Epidermal melanocyte (primary cell): ENCODE measurements at regions not wholly inside any gene's neighbourhood (a gene's known extent, or its start where the extent isn't known, plus 50 kb on each side); places are given as distances from the start of the nearest gene placed in this dataset.

Source experiments
- DNase-seq: peaks from one replicate; pipeline ENCODE4 v3.0.0; 2011; ENCODE audit warnings: low spot score; ENCODE audit not compliant: insufficient read length

DNA sequence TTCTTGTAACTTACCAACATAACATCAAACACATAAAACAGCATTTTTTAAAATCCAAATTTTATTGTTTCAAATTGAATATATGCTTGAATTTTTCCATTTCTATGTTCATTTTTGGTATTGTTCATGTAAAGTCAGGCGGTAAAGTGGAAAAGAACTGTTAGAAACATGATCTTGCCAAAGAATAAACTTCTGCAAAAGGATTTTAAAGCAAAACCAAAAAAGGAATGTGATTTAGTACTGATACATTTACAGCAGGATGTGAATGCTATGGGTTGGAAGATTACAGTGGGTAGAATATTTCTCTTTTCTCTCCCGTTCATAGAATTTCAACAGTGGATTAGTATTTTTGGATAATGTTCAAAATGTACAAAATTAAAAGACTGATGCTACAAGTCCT, 277.2 kb upstream of the MPDZ start:
- no peak for DNase-seq

DNA sequence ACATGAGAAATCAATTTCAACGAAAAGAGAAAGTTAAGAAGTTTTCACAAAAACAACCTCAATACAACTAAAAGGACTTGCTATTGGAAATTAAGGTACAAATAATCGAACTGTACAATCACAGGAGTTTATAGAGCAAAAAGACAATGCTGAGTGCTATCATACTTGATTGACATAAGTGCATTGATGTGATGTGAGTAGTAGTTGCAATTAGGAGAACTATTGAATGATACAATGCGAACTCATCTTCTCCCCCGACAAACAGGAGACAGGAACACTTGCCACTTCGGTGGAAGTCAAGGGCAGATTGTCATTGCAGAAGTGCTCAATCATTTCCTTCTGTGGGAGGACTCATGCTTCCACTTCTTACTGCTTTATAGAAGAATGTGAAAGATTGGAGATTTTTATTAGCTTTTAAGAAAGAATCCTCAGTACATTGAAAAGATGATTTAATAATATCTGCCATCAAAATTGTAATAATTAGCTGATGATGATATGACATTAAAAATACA, 276.6 kb upstream of the MPDZ start:
- no peak for DNase-seq

DNA sequence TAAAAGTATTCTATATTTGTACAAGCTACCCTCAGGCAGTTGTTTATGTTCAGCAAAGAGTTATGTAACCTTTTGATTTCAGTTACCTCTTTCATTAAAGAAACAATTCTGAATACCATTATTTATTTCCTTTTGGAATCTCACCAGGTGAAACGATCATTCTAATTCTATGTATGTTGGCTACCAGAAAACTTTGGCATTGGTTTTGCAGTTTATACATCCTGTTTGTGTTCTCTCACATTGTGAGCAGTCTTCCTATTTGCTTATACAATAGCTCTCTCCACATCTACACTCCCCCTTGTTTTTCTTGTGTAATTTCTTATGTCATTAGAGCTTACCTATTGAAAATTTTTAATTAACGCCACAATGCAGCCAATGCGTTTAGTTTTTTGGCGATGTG, 276.0 kb upstream of the MPDZ start:
- no peak for DNase-seq

DNA sequence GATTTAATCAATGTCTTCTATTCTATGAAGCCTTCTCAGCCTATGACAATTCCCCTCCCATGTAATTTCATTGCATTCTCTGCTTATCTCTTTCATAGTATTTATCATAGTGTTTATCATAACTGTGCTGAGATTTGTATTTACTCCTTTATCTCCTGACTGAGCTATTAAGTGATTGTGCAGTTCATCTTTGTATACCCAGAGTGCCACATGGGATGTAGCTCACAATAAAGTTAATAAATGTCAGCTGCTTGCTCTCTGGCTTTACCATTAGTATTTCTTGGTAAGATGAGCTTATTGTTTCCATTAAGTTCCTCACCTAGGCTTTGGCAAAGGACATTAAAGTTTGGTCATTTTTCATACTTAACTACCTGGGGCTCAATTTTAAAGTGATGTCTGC, 275.1 kb upstream of the MPDZ start:
- DNase-seq: no peak

DNA sequence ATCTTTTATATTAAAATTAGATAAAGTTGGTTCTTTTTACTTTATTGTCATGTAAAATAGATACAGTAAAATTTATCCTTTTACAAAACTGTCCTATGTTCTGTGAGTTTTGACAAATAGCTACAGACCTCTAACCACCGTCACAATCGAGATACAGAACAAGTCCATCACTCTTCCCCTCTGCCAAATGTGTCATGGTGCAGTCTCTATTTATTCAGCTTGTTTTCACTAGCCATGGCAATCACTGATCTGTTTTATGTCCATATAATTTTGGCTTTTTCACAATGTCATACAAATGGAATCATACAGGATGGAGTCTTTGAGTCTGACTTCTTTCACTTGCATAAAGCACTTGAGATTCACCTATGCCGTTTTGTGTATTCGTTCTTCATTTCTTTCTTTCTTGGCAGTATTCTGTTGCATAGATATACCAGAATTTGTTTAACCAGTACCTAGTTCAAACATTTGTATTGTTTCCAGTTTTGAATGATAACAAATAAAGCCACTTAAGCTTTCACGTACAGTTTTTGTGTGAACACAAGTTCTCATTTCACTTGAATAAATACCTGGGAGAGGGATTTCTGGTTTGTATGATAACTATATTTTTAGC, 273.2 kb upstream of the MPDZ start:
- DNase-seq: no peak

DNA sequence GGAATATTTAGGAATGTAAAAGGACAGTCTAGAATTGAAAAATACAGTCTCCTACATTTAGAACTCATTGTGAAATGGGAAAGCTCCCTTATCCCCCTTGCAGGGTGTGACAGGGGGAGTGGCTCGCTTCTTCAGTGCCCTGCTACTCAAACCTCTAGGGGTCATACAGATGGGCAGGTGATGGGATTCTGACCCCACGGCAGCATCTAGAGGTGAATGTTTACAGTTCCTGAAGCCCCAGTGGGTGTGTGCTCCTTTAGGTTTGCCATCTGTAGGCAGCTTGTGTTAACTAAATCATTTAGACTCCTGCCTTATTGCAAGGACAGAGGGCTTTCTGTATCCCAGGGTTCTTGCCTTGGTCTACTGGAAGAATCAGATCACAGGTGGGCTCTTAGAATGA, 271.0 kb upstream of the MPDZ start:
- no peak for DNase-seq

DNA sequence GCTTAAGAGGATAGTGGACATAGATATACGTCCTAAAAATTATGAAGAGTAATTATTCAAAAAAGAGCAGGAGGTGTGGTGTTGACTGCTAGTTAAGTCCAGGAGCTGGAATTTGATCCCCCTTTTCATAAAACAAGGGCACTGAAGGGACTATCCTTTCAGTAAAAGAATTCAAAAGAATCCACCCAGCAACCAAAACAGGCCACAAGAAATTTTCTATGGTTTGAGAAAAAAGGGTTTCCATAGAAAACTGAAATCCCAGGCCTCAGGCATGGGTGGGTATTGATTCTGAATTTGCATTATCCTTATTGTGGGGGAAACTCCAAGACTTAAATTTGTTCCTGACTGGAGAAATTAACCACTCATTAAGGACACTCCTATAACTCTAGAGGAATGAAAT, 269.0 kb upstream of the MPDZ start:
- DNase-seq: no peak

DNA sequence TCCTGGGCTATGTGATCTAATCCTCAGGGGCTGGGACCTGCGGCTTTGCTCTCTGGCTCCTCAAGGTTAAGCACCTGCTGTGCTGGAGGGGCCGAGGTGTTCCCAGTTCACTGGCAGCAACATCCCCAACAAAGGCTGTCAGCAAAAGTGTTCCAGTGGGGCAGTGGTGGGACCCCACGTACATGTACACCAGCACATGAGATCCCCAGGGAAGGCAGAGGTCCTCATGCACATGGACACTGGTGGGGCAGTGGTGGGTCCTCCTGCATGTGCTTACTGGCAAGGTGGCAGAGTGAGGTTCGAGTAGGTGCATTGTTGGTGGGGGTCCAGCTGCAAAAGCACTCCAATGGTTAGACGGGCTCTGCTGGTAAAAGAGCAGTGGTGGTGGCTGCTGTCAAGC, 255.6 kb upstream of the MPDZ start:
- no peak for DNase-seq

DNA sequence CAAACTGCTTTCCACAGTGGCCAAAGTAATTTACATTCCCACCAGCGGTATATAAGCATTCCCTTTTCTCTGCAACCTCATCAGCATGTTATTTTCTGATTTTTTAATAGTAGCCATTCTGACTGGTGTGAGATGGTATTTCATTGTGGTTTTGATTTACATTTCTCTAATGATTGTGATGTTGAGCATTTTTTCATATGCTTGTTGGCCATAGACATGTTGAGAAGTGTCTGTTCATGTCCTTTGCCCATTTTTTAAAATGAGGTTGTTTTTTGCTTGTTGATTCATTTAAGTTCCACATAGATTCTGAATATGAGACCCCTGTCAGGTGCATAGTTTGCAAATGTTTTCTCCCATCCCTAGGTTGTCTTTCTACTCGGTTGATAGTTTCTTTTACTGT, 254.5 kb upstream of the MPDZ start:
- no peak for DNase-seq

DNA sequence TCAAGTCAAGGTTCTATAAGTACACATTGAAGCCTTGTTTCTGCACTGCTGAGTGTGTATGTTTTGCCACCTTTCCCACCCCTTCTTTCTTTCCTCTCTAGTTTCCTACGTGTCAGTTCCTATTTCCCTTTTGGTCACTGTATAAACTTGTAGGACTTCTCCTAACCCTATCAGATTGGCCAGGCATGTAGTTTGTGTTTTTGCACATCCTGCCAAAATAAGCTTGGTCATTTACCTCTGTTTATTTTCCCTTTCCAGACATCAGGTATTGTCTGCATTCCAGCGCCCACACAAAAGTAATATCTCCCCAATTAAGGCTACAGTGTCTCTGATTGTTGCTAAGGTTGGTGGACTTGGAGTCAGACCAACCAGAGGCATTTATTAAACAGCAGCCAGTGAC, 252.9 kb upstream of the MPDZ start:
- no peak for DNase-seq

DNA sequence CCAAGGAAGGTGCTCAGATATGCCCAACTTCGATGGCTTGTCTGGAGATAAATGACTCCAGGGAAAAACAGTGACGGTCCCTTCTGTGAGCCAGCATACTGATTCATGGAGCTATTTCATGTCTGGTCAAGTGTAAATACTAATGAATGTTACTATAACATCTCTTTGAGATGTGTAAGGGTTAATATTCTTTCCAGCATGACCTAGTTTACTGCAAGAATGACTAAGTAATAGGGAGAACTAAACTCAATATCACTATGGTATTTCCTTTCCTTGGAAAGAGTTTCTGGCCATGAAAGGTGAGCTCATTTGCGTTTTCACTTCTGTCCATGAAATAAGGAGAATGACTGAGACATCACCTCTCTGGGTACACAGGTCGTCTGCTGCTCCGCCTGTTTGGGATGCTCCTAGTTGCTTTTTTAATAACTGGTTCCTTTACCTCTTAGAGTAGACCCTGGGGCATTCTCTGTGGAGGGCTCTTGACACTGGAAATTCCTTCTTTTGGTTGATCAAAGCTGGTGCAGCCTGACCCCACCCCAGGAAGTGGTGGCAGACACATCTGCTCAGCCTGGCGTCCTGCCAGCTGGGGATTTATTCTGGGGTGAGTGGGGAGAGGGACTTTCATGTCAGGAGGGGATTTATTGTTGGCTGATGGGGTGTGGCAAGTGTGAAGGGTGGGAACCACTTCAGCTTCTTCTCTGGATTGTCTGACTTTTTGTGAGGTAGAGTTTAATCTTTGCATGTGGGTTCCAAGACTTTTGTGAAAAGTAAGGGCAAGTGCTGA, 250.0 kb upstream of the MPDZ start:
- DNase-seq: no peak

DNA sequence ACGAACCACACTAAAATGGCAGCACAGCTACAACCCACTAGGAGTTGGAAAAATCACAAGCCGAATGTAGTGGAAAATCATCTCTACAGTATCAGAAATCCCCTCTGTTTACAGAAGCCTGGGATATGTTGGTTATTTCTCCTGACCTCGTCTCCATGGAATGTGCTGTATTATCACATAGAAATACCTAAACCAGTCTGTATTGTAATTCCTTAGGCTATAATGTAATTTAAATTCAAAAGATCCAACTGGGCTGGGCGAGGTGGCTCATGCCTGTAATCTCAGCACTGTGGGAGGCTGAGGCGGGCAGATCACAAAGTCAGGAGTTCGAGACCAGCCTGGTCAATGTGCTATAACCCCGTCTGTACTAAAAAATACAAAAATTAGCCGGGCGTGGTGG, 244.8 kb upstream of the MPDZ start:
- no peak for DNase-seq

DNA sequence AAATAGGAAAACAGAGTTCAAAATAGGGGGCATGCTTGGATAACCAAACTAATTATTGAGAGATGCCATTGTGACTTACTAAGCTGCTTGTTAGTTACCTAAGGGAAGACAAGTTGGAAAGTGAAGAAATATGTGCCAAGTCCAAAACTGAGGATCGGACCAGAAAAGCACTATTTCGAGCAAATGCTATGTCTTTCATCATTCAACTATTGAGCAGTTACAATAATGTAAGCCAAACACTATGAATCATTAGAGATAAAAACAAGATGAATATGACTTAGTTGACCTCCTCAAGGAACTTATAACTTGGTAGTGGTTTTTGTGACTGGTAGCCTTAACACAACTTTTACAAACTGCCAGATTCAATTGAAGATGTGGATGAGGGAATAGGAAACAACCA, 240.6 kb upstream of the MPDZ start:
- DNase-seq: no peak

DNA sequence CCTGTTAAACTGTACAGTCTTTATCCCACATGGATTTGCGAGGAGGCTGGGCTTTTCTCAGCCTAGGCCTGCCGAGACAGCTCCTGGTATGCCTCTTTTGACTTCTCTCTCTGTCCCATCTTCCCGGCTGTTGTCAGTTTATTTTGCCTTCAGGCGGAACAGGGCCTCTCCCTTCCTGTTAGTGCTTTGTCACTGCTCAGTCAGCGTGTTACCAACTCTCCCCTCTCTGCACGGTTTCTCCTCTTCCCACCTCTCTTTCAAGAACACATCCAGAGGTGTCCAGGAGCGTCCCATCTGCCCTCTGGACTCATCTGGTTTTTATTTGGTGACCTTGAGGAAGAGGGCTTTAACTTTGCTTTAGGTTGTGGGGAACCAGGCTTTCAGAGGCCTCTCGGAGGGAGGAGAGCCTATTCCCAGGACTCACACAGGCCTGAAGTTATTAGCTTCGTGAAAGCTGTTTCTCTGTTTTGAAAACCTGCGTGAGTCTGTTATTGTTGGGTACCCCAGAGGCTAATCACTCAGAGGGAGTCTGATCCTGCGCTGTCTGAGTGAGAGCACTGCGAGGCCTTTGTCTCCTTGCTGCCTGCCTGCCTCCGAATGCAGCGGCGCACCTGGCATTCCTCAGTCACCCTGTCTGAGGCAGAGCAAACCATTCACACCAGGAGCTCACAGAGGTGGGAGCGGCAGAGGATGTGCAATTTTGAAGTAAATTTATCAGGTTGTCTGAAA, 234.4 kb upstream of the MPDZ start:
- DNase-seq: no peak

DNA sequence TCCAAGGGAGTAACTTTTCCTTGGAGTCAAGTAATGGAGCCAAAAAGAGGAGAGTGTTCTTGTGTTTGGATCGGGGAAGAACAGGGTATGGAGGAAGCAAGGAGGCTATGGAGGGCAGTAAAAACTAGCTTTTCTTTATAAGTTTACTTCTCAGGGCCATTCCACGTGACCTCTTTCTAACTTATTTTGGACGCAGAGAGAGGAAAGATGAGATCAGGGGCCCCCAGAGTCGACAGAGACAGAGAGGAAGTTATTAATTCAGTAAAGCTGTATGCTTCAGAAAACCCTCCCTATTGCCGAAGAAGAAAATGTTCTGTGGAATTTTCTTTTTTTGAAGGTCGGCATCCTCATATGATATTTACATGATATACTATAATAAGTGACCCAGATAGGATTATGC, 233.8 kb upstream of the MPDZ start:
- no peak for DNase-seq

DNA sequence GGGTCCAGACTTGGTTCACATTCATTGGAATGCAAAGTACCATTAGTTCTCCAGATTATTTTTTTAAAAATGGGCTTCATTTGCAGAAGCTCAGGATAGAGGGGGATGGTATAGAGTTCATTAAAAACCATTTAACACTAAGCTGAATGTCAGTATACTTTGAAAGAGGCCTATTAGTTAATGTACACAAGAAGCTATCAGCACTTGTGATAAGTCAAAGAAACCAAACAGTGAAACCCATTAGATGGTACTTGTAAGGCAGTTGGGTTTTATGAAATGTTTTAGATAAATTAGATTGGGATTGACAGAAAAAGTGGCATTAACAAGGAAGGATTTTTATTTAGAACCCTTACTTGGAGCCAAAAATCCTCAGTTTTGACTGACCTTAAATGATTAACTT, 229.2 kb upstream of the MPDZ start:
- DNase-seq: no peak

DNA sequence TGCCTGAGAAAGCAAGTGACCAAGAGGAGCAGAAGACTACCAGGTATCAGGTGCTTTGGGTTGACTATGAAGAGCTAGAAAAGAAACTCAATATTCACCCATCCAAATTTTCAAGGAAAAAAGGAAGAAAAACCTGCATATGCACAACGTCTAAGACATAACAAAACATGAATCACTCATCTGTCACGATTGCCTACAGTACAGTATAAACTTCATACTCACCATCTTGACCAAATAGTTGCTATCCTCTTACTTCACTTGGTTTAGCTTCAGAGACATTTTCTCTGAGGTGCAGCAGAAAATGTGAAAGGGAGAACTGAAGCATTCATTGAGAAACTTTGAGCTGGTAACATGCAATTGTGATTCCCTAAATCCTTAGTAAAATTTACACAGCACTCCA, 228.6 kb upstream of the MPDZ start:
- no peak for DNase-seq

DNA sequence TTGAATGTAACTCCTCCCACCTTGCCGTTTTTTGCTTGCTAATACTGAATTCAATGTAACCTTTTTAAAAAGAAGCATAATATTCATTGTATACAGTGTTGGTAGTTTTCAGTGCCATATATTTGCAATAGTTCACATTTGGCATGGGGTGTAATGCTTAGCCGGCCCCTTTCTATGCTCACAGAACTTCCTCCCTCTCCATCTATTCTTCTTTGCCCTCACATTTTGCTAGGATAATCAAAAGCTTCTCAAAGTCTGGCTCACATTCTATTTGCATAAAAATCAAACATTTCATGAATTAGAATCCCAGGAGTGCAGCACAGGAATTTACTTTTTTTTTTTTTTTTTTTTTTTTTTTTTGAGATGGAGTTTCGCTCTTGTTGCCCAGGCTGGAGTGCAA, 226.3 kb upstream of the MPDZ start:
- DNase-seq: no peak

DNA sequence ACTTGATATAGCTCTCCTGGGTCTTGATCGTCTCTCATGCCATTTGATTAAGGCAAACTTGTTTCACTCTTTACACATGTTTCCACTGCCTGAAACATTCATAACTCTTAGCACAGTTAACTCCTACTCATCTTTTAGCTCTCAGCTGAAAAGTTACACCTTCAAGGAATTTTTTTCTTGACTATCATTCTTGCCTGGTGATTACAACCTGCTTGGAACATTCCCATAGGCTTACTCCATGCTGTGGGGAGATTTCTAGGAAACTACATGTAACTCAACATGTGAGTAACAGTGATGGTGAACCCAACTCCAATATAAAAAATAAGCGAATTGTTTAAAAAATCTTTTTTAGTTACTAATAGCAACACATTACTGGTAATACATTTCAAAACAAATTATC, 224.1 kb upstream of the MPDZ start:
- DNase-seq: no peak

DNA sequence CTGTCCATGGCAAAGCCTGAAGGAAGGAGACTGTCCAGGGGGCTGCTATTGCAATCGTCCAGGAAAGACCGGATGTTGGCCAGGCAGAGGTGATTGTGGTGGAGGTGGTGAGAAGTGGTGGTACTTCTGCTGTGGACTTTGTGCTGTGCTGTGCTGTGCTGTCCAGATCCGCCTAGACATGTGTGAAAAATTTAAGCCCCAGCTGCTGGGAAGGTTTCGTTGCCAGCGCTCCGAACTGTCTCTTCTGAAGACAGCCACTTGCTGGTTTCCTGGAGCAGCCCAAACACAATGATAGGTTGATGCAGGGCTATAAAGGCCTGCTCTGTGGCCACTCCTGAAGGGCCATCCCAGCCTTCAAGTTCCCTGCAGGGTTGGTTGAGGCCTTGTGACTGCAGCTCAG, 223.0 kb upstream of the MPDZ start:
- no peak for DNase-seq

DNA sequence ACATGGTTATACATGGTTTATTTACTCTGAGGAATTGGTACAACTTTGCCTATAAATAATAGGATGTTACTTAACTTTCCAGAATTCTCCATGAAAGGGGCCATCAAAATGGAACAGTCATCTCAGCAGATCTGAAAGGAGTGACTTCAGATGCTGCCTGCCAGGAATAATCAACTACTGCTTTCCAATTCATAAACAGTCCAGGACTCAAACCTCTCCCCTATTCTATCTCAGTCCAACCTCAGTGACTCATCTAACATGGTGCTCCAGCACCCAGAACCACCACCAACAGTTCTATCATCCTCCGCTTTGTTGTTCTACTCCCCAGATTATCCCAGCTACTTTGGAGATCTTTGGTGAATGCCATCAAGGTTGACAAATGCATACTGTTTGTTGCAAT, 221.5 kb upstream of the MPDZ start:
- no peak for DNase-seq

DNA sequence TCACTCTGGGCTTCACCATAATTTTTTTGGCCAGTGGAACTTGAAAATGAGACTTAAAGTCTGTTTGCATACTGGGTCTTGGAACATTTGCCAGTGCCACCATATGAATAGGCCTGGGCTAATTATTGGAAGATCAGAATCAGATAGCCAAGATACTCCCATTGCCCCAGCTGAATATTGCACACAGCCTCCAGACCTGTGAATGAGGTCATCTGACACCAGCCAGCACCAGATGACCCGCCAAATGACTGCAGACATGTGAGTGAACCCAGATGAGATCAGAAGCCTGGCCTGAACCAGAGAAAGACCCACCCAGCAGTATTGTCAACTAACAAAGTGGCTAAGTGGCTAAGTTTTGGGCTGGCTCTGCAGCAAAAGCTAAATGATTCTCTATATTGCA, 220.5 kb upstream of the MPDZ start:
- DNase-seq: no peak

DNA sequence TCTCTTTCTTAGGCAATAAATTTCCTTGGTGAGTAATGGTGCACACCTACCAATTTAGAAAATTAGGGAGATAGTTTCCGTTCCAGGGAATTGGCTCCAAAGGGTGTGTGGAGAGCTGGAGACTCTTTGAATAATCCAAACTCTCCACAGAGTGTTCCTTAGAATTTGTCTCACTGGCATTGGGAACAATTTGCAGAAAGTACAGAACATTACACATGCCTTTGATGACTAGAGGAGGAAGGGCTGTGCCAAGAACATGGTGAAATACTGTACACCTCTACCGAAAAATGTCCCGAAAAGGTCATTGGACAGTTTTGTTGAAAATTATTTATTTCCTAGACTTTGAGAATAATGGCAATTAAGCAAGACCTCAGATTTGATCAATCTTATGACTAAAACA, 214.2 kb upstream of the MPDZ start:
- DNase-seq: no peak
